H9 (cell line): ENCODE measurements at regions not wholly inside any gene's neighbourhood (a gene's known extent, or its start where the extent isn't known, plus 50 kb on each side); places are given as distances from the start of the nearest gene placed in this dataset.
A peak's percentile ranks its signal among the peaks of the same experiment; 100 is the strongest.

ENCODE experiments used
- DNase-seq: peaks from one replicate; pipeline ENCODE4 v3.0.0-alpha.2; 2017
- H2AFZ ChIP-seq: one replicate; pipeline ENCODE4 v1.6.1; 2013; ENCODE audit warnings: mild to moderate bottlenecking, low read length, control low read depth, moderate library complexity
- H2AK5ac ChIP-seq: 2 replicates; pipeline ENCODE4 v1.6.1; 2013; ENCODE audit warnings: low read length, control low read depth, mixed read lengths; ENCODE audit not compliant: insufficient read length
- H2BK120ac ChIP-seq: one replicate; pipeline ENCODE4 v1.6.1; 2013; ENCODE audit warnings: low read depth, mild to moderate bottlenecking, low read length, control low read depth, inconsistent platforms; ENCODE audit not compliant: poor library complexity, severe bottlenecking
- H2BK12ac ChIP-seq: 2 replicates; pipeline ENCODE4 v1.6.1; 2013; ENCODE audit warnings: low read length, control low read depth, mixed read lengths, low read depth; ENCODE audit not compliant: insufficient read length
- H2BK15ac ChIP-seq: 2 replicates; pipeline ENCODE4 v1.6.1; 2013; ENCODE audit warnings: low read depth, low read length, control low read depth
- H2BK20ac ChIP-seq: one replicate; pipeline ENCODE4 v1.6.1; 2013; ENCODE audit warnings: low read depth, mild to moderate bottlenecking, low read length, control low read depth, inconsistent platforms; ENCODE audit not compliant: poor library complexity, severe bottlenecking
- H2BK5ac ChIP-seq: 2 replicates; pipeline ENCODE4 v1.6.1; 2013; ENCODE audit warnings: low read length, control low read depth, mixed read lengths; ENCODE audit not compliant: insufficient read length
- H3K14ac ChIP-seq: 2 replicates; pipeline ENCODE4 v1.6.1; 2013; ENCODE audit warnings: low read length, control low read depth; ENCODE audit not compliant: insufficient read depth
- H3K18ac ChIP-seq: 2 replicates; pipeline ENCODE4 v1.6.1; 2013; ENCODE audit warnings: low read depth, mild to moderate bottlenecking, mixed read lengths, low read length, control low read depth; ENCODE audit not compliant: insufficient read length
- H3K23ac ChIP-seq: 2 replicates; pipeline ENCODE4 v1.6.1; 2013; ENCODE audit warnings: low read length, control low read depth, mixed read lengths, low read depth; ENCODE audit not compliant: insufficient read length
- H3K23me2 ChIP-seq: 2 replicates; pipeline ENCODE4 v1.6.1; 2013; ENCODE audit warnings: low read depth, mild to moderate bottlenecking, mixed read lengths, low read length, control low read depth; ENCODE audit not compliant: insufficient read length, poor library complexity, severe bottlenecking
- H3K27ac ChIP-seq: 2 replicates; pipeline ENCODE4 v1.5.1; 2013; ENCODE audit warnings: low read length, control low read depth, mixed read lengths, low read depth; ENCODE audit not compliant: insufficient read length
- H3K27me3 ChIP-seq: 2 replicates; pipeline ENCODE4 v1.6.1; 2013; ENCODE audit warnings: low read length, control low read depth, inconsistent platforms; ENCODE audit not compliant: insufficient read depth
- H3K4ac ChIP-seq: 2 replicates; pipeline ENCODE4 v1.6.1; 2013; ENCODE audit warnings: low read depth, mild to moderate bottlenecking, control low read depth, inconsistent platforms, low read length, moderate library complexity
- H3K4me1 ChIP-seq: 2 replicates; pipeline ENCODE4 v1.6.1; 2013; ENCODE audit warnings: low read length, control low read depth, inconsistent platforms; ENCODE audit not compliant: insufficient read depth
- H3K4me2 ChIP-seq: 2 replicates; pipeline ENCODE4 v1.6.1; 2013; ENCODE audit warnings: low read length, control low read depth, mixed read lengths; ENCODE audit not compliant: insufficient read length, insufficient read depth
- H3K56ac ChIP-seq: 2 replicates; pipeline ENCODE4 v1.6.1; 2013; ENCODE audit warnings: low read depth, mild to moderate bottlenecking, mixed read lengths, low read length, control low read depth; ENCODE audit not compliant: insufficient read length
- H3K79me1 ChIP-seq: 2 replicates; pipeline ENCODE4 v1.6.1; 2013; ENCODE audit warnings: low read depth, mild to moderate bottlenecking, moderate library complexity, low read length, control low read depth, inconsistent platforms; ENCODE audit not compliant: insufficient read depth, poor library complexity, severe bottlenecking
- H3K79me2 ChIP-seq: 2 replicates; pipeline ENCODE4 v1.6.1; 2013; ENCODE audit warnings: low read length, control low read depth, inconsistent platforms; ENCODE audit not compliant: insufficient read depth
- H3K9ac ChIP-seq: 2 replicates; pipeline ENCODE4 v1.6.1; 2013; ENCODE audit warnings: low read length, control low read depth, mixed read lengths; ENCODE audit not compliant: insufficient read length; ENCODE audit errors: extremely low read depth
- H3K9me3 ChIP-seq: one replicate; pipeline ENCODE4 v1.6.1; 2013; ENCODE audit warnings: low read depth, low read length, inconsistent platforms; ENCODE audit not compliant: control insufficient read depth
- H3T11ph ChIP-seq: one replicate; pipeline ENCODE4 v1.6.1; 2013; ENCODE audit warnings: mild to moderate bottlenecking, low read length, control low read depth, inconsistent platforms
- H4K20me1 ChIP-seq: one replicate; pipeline ENCODE4 v1.6.1; 2013; ENCODE audit not compliant: control insufficient read depth, insufficient read length, insufficient read depth
- H4K5ac ChIP-seq: 2 replicates; pipeline ENCODE4 v1.6.1; 2013; ENCODE audit warnings: low read depth, mild to moderate bottlenecking, mixed read lengths, low read length, control low read depth; ENCODE audit not compliant: insufficient read length
- H4K8ac ChIP-seq: replicated peaks from 2 replicates; pipeline ENCODE4 v1.6.1; 2013; ENCODE audit warnings: low read length, control low read depth, mixed read lengths, low read depth; ENCODE audit not compliant: insufficient read length
- H4K91ac ChIP-seq: 2 replicates; pipeline ENCODE4 v1.6.1; 2013; ENCODE audit warnings: low read depth, mild to moderate bottlenecking, moderate library complexity, mixed read lengths, low read length, control low read depth; ENCODE audit not compliant: insufficient read length
- H3K27ac Mint-ChIP-seq, 3 experiments: 2 replicates in 2 of 3; 3 replicates in 1 of 3; pipeline ENCODE4 v1.8.0; 2020 to 2021; ENCODE audit warnings: mixed read lengths in 3 of 3, mild to moderate bottlenecking in 1 of 3, moderate library complexity in 1 of 3
- H3K27me3 Mint-ChIP-seq: 2 replicates; pipeline ENCODE4 v1.8.0; 2021; ENCODE audit warnings: low read depth, mild to moderate bottlenecking, moderate library complexity, mixed read lengths
- H3K36me3 Mint-ChIP-seq, 3 experiments: 2 replicates in 2 of 3; 3 replicates in 1 of 3; pipeline ENCODE4 v1.8.0; 2020 to 2021; ENCODE audit warnings: low read depth in 3 of 3, mixed read lengths in 3 of 3; ENCODE audit not compliant: insufficient read depth in 1 of 3
- H3K4me1 Mint-ChIP-seq, 2 experiments: 2 replicates each; pipeline ENCODE4 v1.8.0; 2020; ENCODE audit warnings: mixed read lengths in 2 of 2
- H3K4me3 Mint-ChIP-seq, 2 experiments: 2 replicates in 1 of 2; 3 replicates in 1 of 2; pipeline ENCODE4 v1.8.0; 2020 to 2021; ENCODE audit warnings: mild to moderate bottlenecking in 2 of 2, mixed read lengths in 2 of 2, moderate library complexity in 1 of 2
- H3K9me3 Mint-ChIP-seq, 2 experiments: 2 replicates in 1 of 2; 3 replicates in 1 of 2; pipeline ENCODE4 v1.8.0; 2020; ENCODE audit warnings: mild to moderate bottlenecking in 2 of 2, mixed read lengths in 2 of 2, moderate library complexity in 1 of 2
- WGBS: extraction: QIAGEN DNeasy Blood & Tissue Kit; methylation state at CpG from one replicate; pipeline ENCODE4 v1.1.7; 2013; ENCODE audit warnings: missing lambda C conversion rate, low lambda C conversion rate, mixed read lengths; ENCODE audit not compliant: insufficient read length; ENCODE audit errors: extremely low coverage; 5-methylcytosine and 5-hydroxymethylcytosine counted together
- TF ChIP-seq, protein P1 (sequence below): fragments of 200-600 bp; sonication (generic); conservative IDR thresholded peaks from 3 replicates; pipeline ENCODE4 v1.8.0; 2021; ENCODE audit warnings: antibody characterized with exemption, mild to moderate bottlenecking

DNA sequence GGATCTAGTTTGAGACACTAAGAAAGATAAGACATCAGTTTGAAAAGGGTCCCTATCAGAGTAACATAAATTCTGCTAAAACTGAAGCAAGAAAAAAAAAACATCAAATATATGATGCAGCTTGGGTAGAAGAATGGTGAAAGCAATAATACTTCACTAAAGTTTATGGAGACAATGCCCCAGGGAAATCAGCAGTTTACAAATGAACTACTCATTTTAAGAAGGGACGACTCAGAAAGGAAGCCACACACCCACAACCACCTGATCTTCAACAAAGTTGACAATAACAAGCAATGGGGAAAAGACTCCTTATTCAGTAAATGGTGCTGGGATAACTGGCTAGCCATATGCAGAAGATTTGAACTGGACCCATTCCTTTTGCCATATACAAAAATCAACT, 143.5 kb downstream of the TPBG start:
- Histone ChIP-seq H3K9me3 (no peaks in the 10 kb centered on the region), H3K4me1 (no peaks in the 10 kb centered on the region), H3K27ac (no peak overlapping the region), H2BK5ac (no peak overlapping the region), H3K14ac (no peak overlapping the region), H3K23ac (no peak overlapping the region), H4K91ac (no peak overlapping the region), H2BK20ac (no peak overlapping the region), H2AFZ (no peak overlapping the region), H3K79me1 (no peaks in the 10 kb centered on the region), H3K9ac (no peak overlapping the region), H2AK5ac (no peak overlapping the region), H3K56ac (no peak overlapping the region), H3K4me2 (no peak overlapping the region), H3T11ph (no peak overlapping the region), H4K20me1 (no peaks in the 10 kb centered on the region), H3K27me3 (no peaks in the 10 kb centered on the region), H3K79me2 (no peaks in the 10 kb centered on the region), H3K4ac (no peak overlapping the region), H3K23me2 (no peaks in the 10 kb centered on the region), H2BK12ac (no peak overlapping the region), H4K5ac (no peak overlapping the region), H4K8ac (no peak overlapping the region), H2BK120ac (no peak overlapping the region), H2BK15ac (no peak overlapping the region), H3K18ac (no peak overlapping the region)
- H3K4me1 Mint-ChIP-seq, result peaks cover 11 to 14% of the 10 kb centered on the region in 2 experiments
- no peak overlapping the region for H3K4me3 Mint-ChIP-seq
- peak overlapping the region in 1 of 3 experiments; percentile 8; a peak in 1 of 7 replicates for H3K27ac Mint-ChIP-seq
- DNase-seq, result no peak
- H3K27me3 Mint-ChIP-seq, result no peaks in the 10 kb centered on the region
- H3K9me3 Mint-ChIP-seq, result peaks cover 6 to 8% of the 10 kb centered on the region in 2 experiments
- TF ChIP-seq, protein P1, sequence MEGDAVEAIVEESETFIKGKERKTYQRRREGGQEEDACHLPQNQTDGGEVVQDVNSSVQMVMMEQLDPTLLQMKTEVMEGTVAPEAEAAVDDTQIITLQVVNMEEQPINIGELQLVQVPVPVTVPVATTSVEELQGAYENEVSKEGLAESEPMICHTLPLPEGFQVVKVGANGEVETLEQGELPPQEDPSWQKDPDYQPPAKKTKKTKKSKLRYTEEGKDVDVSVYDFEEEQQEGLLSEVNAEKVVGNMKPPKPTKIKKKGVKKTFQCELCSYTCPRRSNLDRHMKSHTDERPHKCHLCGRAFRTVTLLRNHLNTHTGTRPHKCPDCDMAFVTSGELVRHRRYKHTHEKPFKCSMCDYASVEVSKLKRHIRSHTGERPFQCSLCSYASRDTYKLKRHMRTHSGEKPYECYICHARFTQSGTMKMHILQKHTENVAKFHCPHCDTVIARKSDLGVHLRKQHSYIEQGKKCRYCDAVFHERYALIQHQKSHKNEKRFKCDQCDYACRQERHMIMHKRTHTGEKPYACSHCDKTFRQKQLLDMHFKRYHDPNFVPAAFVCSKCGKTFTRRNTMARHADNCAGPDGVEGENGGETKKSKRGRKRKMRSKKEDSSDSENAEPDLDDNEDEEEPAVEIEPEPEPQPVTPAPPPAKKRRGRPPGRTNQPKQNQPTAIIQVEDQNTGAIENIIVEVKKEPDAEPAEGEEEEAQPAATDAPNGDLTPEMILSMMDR, result no peak
- peaks cover 0 to 10% (median 0%) of the 10 kb centered on the region in 3 experiments; a peak in 2 of 7 replicates for H3K36me3 Mint-ChIP-seq
- no CpG with 5 or more reads among the region's 1 CpG for WGBS
